Cardiac muscle cell (in vitro differentiated cells and primary cell): ENCODE measurements at regions not wholly inside any gene's neighbourhood (a gene's known extent, or its start where the extent isn't known, plus 50 kb on each side); places are given as distances from the start of the nearest gene placed in this dataset.

Experiments used
- DNase-seq, 2 donors: peaks; one replicate each; pipeline versions ENCODE4 v3.0.0 to v3.0.0-alpha.2; 2010 to 2017; ENCODE audit warnings: low read depth in 1 of 2, low spot score in 1 of 2
- H3K27ac ChIP-seq: fragments of 200-600 bp; sonication (generic); 2 replicates; pipeline ENCODE4 v1.5.1; 2016
- H3K27me3 ChIP-seq: fragments of 200-600 bp; sonication (generic); 2 replicates; pipeline ENCODE4 v1.6.0; 2016; ENCODE audit warnings: control low read depth
- H3K36me3 ChIP-seq: fragments of 200-600 bp; sonication (generic); 2 replicates; pipeline ENCODE4 v1.5.1; 2016; ENCODE audit warnings: control low read depth
- H3K4me1 ChIP-seq: fragments of 200-600 bp; sonication (generic); 2 replicates; pipeline ENCODE4 v1.8.1; 2017; ENCODE audit warnings: low read depth, mild to moderate bottlenecking, mixed run types
- H3K4me3 ChIP-seq: fragments of 200-600 bp; sonication (generic); 2 replicates; pipeline ENCODE4 v1.5.1; 2016; ENCODE audit warnings: mild to moderate bottlenecking
- H3K9me3 ChIP-seq: fragments of 200-600 bp; sonication (generic); 2 replicates; pipeline ENCODE4 v1.5.1; 2017; ENCODE audit warnings: low read depth, mild to moderate bottlenecking, control low read depth
- CTCF ChIP-seq: IDR thresholded peaks from 2 replicates; pipeline ENCODE4 v1.5.1; 2012; ENCODE audit warnings: low read depth, mild to moderate bottlenecking, low read length

- TF ChIP-seq CTCF, result no peak
- Histone ChIP-seq H3K9me3 (no peaks in the 10 kb centered on the region), H3K4me3 (no peak overlapping the region), H3K36me3 (no peaks in the 10 kb centered on the region), H3K27ac (no peak overlapping the region), H3K27me3 (peaks cover 83% of the 10 kb centered on the region), H3K4me1 (no peaks in the 10 kb centered on the region)
- no peak for DNase-seq
Observed at GRCh38 chr15:98425173-98425572, 223.2 kb upstream of the IGF1R start.

- no peak for TF ChIP-seq CTCF
- Histone ChIP-seq H3K4me1 (no peaks in the 10 kb centered on the region), H3K27ac (no peak overlapping the region), H3K27me3 (peaks cover 63% of the 10 kb centered on the region), H3K4me3 (no peak overlapping the region), H3K9me3 (no peaks in the 10 kb centered on the region), H3K36me3 (no peaks in the 10 kb centered on the region)
- no peak for DNase-seq
Observed at GRCh38 chr15:98427321-98427720, 221.0 kb upstream of the IGF1R start.

GRCh38 chr15:98428253-98428989 is 219.9 kb upstream of the IGF1R start:
- TF ChIP-seq CTCF, result peak; percentile 58
- Histone ChIP-seq H3K36me3 (no peaks in the 10 kb centered on the region), H3K27me3 (peaks cover 52% of the 10 kb centered on the region), H3K4me3 (peak overlapping the region; percentile 16), H3K27ac (no peak overlapping the region), H3K4me1 (no peaks in the 10 kb centered on the region), H3K9me3 (no peaks in the 10 kb centered on the region)
- peak; percentile 62 to 76 for DNase-seq

- no peaks in the 10 kb centered on the region for H3K9me3 ChIP-seq
- DNase-seq, result no peak
- no peak overlapping the region for H3K4me3 ChIP-seq
- no peaks in the 10 kb centered on the region for H3K4me1 ChIP-seq
- no peak for TF ChIP-seq CTCF
- H3K36me3 ChIP-seq, result no peaks in the 10 kb centered on the region
- H3K27me3 ChIP-seq, result peaks cover 25% of the 10 kb centered on the region
- no peak overlapping the region for H3K27ac ChIP-seq
Observed at GRCh38 chr15:98431171-98431570, 217.2 kb upstream of the IGF1R start.

- TF ChIP-seq CTCF, result no peak
- peak in 1 of 2 donors; percentile 9 for DNase-seq
- Histone ChIP-seq H3K27ac (no peak overlapping the region), H3K4me3 (no peak overlapping the region), H3K36me3 (no peaks in the 10 kb centered on the region), H3K27me3 (peaks cover 4% of the 10 kb centered on the region), H3K9me3 (no peaks in the 10 kb centered on the region), H3K4me1 (no peaks in the 10 kb centered on the region)
Observed at GRCh38 chr15:98433346-98433745, 215.0 kb upstream of the IGF1R start.
